IMR-90 (cell line): ENCODE measurements at regions not wholly inside any gene's neighbourhood (a gene's known extent, or its start where the extent isn't known, plus 50 kb on each side); places are given as distances from the start of the nearest gene placed in this dataset.

Source experiments
- ATAC-seq: fragments of 200-7000 bp; cut with Tn5 transposase; 2 replicates; pipeline ENCODE4 v1.9.1; 2020; ENCODE audit warnings: low read depth, mild to moderate bottlenecking, moderate library complexity
- BruUV-seq: library from RNA; stranded (reverse); fragments of 400-500 nt; replicated peaks from 2 replicates; lab custom pipeline; 2021; lab: Mats Ljungman, UMichigan
- CTCF ChIA-PET: fragments of 300-600 bp; formaldehyde crosslinking; extraction: SDS; loops from one replicate; lab custom pipeline; 2021; ENCODE audit warnings: antibody characterized with exemption; lab: Yijun Ruan, JAX
- POLR2A ChIA-PET: fragments of 300-600 bp; sonication (Branson Sonifier 250); formaldehyde crosslinking; loops from one replicate; lab custom pipeline; 2022; ENCODE audit warnings: antibody characterized with exemption; ENCODE audit not compliant: unreplicated experiment; lab: Charles Lee
- DNase-seq: peaks from one replicate; pipeline ENCODE4 v3.0.0; 2013
- H2AFZ ChIP-seq: replicated peaks from 2 replicates; pipeline ENCODE3; 2013; ENCODE audit warnings: low read length, mild to moderate bottlenecking; ENCODE audit not compliant: poor library complexity
- H2AK5ac ChIP-seq: 2 replicates; pipeline ENCODE4 v1.6.1; 2013; ENCODE audit warnings: low read depth, low read length, inconsistent platforms
- H2AK9ac ChIP-seq: replicated peaks from 2 replicates; pipeline ENCODE3; 2013; ENCODE audit warnings: mild to moderate bottlenecking, low read depth, low read length, moderate library complexity; ENCODE audit not compliant: poor library complexity
- H2BK120ac ChIP-seq: 2 replicates; pipeline ENCODE4 v1.6.1; 2013; ENCODE audit warnings: low read depth, low read length, inconsistent platforms
- H2BK15ac ChIP-seq: 3 replicates; pipeline ENCODE4 v1.6.1; 2013; ENCODE audit warnings: low read depth, low read length, inconsistent platforms
- H2BK20ac ChIP-seq: 2 replicates; pipeline ENCODE4 v1.6.1; 2013; ENCODE audit warnings: low read depth, mild to moderate bottlenecking, inconsistent platforms, low read length, moderate library complexity
- H2BK5ac ChIP-seq: 2 replicates; pipeline ENCODE4 v1.6.1; 2013; ENCODE audit warnings: mild to moderate bottlenecking, low read depth, low read length, inconsistent platforms; ENCODE audit not compliant: poor library complexity, severe bottlenecking
- H3K14ac ChIP-seq: replicated peaks from 2 replicates; pipeline ENCODE4 v1.6.1; 2013; ENCODE audit warnings: low read depth, low read length, inconsistent platforms
- H3K18ac ChIP-seq: 2 replicates; pipeline ENCODE4 v1.6.1; 2013; ENCODE audit warnings: low read depth, low read length, control low read depth
- H3K23ac ChIP-seq: 2 replicates; pipeline ENCODE4 v1.6.1; 2013; ENCODE audit warnings: low read depth, low read length, inconsistent platforms
- H3K27ac ChIP-seq: 2 replicates; pipeline ENCODE4 v1.5.1; 2013; ENCODE audit warnings: mild to moderate bottlenecking, control low read depth, low read length; ENCODE audit not compliant: insufficient read depth
- H3K27me3 ChIP-seq: 2 replicates; pipeline ENCODE4 v1.6.1; 2013; ENCODE audit warnings: low read length; ENCODE audit not compliant: control insufficient read depth, insufficient read depth
- H3K36me3 ChIP-seq: 2 replicates; pipeline ENCODE4 v1.6.1; 2013; ENCODE audit warnings: low read length, mixed read lengths; ENCODE audit not compliant: control insufficient read depth, insufficient read depth
- H3K4ac ChIP-seq: 2 replicates; pipeline ENCODE4 v1.6.1; 2013; ENCODE audit warnings: low read depth, low read length, inconsistent platforms
- H3K4me1 ChIP-seq: 2 replicates; pipeline ENCODE4 v1.6.1; 2013; ENCODE audit warnings: low read length, mixed read lengths; ENCODE audit not compliant: control insufficient read depth, insufficient read depth
- H3K4me2 ChIP-seq: 2 replicates; pipeline ENCODE4 v1.6.1; 2013; ENCODE audit warnings: low read depth, mild to moderate bottlenecking, control low read depth, low read length, moderate library complexity
- H3K4me3 ChIP-seq: 2 replicates; pipeline ENCODE4 v1.5.1; 2013; ENCODE audit warnings: low read depth, mild to moderate bottlenecking, control low read depth, low read length, moderate library complexity; ENCODE audit not compliant: insufficient read depth
- H3K56ac ChIP-seq: 2 replicates; pipeline ENCODE4 v1.6.1; 2013; ENCODE audit warnings: low read length, inconsistent platforms; ENCODE audit not compliant: insufficient read depth; ENCODE audit errors: extremely low read depth
- H3K79me1 ChIP-seq, 2 experiments: 2 replicates each; pipeline ENCODE4 v1.6.1; 2013; ENCODE audit warnings: low read length in 2 of 2, inconsistent platforms in 1 of 2, low read depth in 1 of 2
- H3K9ac ChIP-seq: 2 replicates; pipeline ENCODE4 v1.6.1; 2013; ENCODE audit warnings: low read depth, low read length, control low read depth
- H3K9me1 ChIP-seq: 2 replicates; pipeline ENCODE4 v1.6.1; 2013; ENCODE audit warnings: low read length, inconsistent platforms; ENCODE audit not compliant: insufficient read depth
- H3K9me3 ChIP-seq: 2 replicates; pipeline ENCODE4 v1.6.1; 2013; ENCODE audit warnings: low read length; ENCODE audit not compliant: control insufficient read depth, insufficient read depth
- H4K20me1 ChIP-seq: 2 replicates; pipeline ENCODE4 v1.6.1; 2013; ENCODE audit warnings: low read length, inconsistent platforms; ENCODE audit not compliant: insufficient read depth
- H4K5ac ChIP-seq: 2 replicates; pipeline ENCODE4 v1.6.1; 2013; ENCODE audit warnings: mild to moderate bottlenecking, low read depth, low read length, control low read depth
- H4K8ac ChIP-seq, 2 experiments: 2 replicates each; pipeline ENCODE4 v1.6.1; 2013; ENCODE audit warnings: low read depth in 2 of 2, low read length in 2 of 2, control low read depth in 1 of 2, inconsistent platforms in 1 of 2
- H4K91ac ChIP-seq: 2 replicates; pipeline ENCODE4 v1.6.1; 2013; ENCODE audit warnings: low read depth, low read length, inconsistent platforms; ENCODE audit not compliant: insufficient read depth
- BHLHE40 ChIP-seq: fragments of 150-350 bp; IDR thresholded peaks from 2 replicates; pipeline ENCODE4 v1.6.1; 2016; ENCODE audit warnings: mild to moderate bottlenecking, low read depth, low read length
- CEBPB ChIP-seq: IDR thresholded peaks from 2 replicates; pipeline ENCODE4 v1.6.1; 2012; ENCODE audit warnings: low read depth, low read length, improper control_type of control experiment
- CHD1 ChIP-seq: IDR thresholded peaks from 2 replicates; pipeline ENCODE4 v1.6.1; 2012; ENCODE audit warnings: low read depth, low read length, improper control_type of control experiment
- FOS ChIP-seq: fragments of 150-350 bp; IDR thresholded peaks from 2 replicates; pipeline ENCODE4 v1.6.1; 2016; ENCODE audit warnings: low read depth, low read length
- MAFK ChIP-seq: IDR thresholded peaks from 2 replicates; pipeline ENCODE4 v1.6.1; 2012; ENCODE audit warnings: low read depth, low read length, improper control_type of control experiment
- MAZ ChIP-seq: IDR thresholded peaks from 2 replicates; pipeline ENCODE4 v1.6.1; 2012; ENCODE audit warnings: low read depth, mild to moderate bottlenecking, low read length, improper control_type of control experiment, moderate library complexity, borderline replicate concordance
- MXI1 ChIP-seq: IDR thresholded peaks from 2 replicates; pipeline ENCODE4 v1.6.1; 2012; ENCODE audit warnings: low read depth, mild to moderate bottlenecking, low read length, moderate library complexity, borderline replicate concordance
- NFE2L2 ChIP-seq: fragments of 150-350 bp; IDR thresholded peaks from 2 replicates; pipeline ENCODE4 v1.6.1; 2016; ENCODE audit warnings: low read depth, mild to moderate bottlenecking, low read length
- POLR2A ChIP-seq: IDR thresholded peaks from 2 replicates; pipeline ENCODE4 v1.6.1; 2012; ENCODE audit warnings: mild to moderate bottlenecking, low read depth, low read length
- RAD21 ChIP-seq: IDR thresholded peaks from 2 replicates; pipeline ENCODE4 v1.6.1; 2012; ENCODE audit warnings: low read length, improper control_type of control experiment
- RCOR1 ChIP-seq: IDR thresholded peaks from 2 replicates; pipeline ENCODE4 v1.6.1; 2012; ENCODE audit warnings: mild to moderate bottlenecking, low read length, improper control_type of control experiment; ENCODE audit not compliant: insufficient replicate concordance
- RFX5 ChIP-seq: IDR thresholded peaks from 2 replicates; pipeline ENCODE4 v1.8.0; 2012; ENCODE audit warnings: low read depth, mild to moderate bottlenecking, low read length, moderate library complexity
- SMC3 ChIP-seq: fragments of 150-350 bp; IDR thresholded peaks from 2 replicates; pipeline ENCODE4 v1.6.1; 2016; ENCODE audit warnings: low read depth, mild to moderate bottlenecking, antibody characterized with exemption, low read length, moderate library complexity
- WGBS, 2 experiments: methylation state at CpG; one replicate each; pipeline versions ENCODE4 v1.1.5 to v1.1.7; 2013; ENCODE audit warnings: missing lambda C conversion rate in 2 of 2; ENCODE audit not compliant: insufficient read length in 1 of 2; ENCODE audit errors: extremely low coverage in 2 of 2; 5-methylcytosine and 5-hydroxymethylcytosine counted together
- dilution Hi-C: fragments of 300-500 bp; cut with HindIII; formaldehyde crosslinking; loops from one replicate; pipeline ENCODE4 v1.14.3; 2018; ENCODE audit warnings: low sequenced_read_pairs; ENCODE audit not compliant: unreplicated experiment
- in situ Hi-C: fragments of 300-500 bp; cut with MboI; formaldehyde crosslinking; loops from 3 replicates; pipeline ENCODE4 v1.14.3; 2019; ENCODE audit warnings: low sequenced_read_pairs, inconsistent platforms, mixed read lengths
- intact Hi-C: fragments of 100-400 bp; cut with micrococcal nuclease; formaldehyde crosslinking; loops from 2 replicates; pipeline ENCODE4 v1.10.0; 2022
- TF ChIP-seq, protein P1 (sequence below): fragments of 150-350 bp; IDR thresholded peaks from 2 replicates; pipeline ENCODE4 v1.6.1; 2016; ENCODE audit warnings: low read depth, mild to moderate bottlenecking, low read length, moderate library complexity, borderline replicate concordance
- TF ChIP-seq, protein P2 (sequence below): fragments of 150-350 bp; IDR thresholded peaks from 2 replicates; pipeline ENCODE4 v1.6.1; 2017; ENCODE audit warnings: mild to moderate bottlenecking, antibody characterized with exemption, low read length, low read depth
- TF ChIP-seq, protein P3 (sequence below): conservative IDR thresholded peaks from 2 replicates; pipeline ENCODE4 v1.5.1; 2012; ENCODE audit warnings: mild to moderate bottlenecking, low read depth, low read length, improper control_type of control experiment

DNA sequence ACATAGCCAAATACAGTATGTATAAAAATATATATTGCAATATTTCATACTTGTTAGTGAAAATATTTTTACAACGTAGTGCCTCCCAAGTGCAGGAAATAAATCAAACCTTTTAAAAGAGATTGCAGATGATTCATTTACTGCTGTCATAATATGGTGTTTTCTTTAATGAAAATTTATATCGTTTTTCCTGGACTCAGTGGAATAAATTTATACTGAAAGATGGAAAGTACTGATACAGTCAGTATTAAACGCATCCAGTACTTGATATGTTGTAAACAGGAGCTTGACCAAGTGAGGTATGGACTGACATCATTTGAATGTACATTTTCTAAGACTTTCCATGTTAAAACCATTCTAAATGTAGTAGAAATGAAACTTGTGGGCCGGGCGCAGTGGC is 143.4 kb upstream of the ZNF608 start:
- Histone ChIP-seq H3K4me3 (no peak overlapping the region), H2BK15ac (no peak overlapping the region), H3K4ac (no peak overlapping the region), H4K91ac (no peak overlapping the region), H4K5ac (no peak overlapping the region), H3K27ac (no peak overlapping the region), H4K8ac (no peak overlapping the region), H2AK5ac (no peak overlapping the region), H2AFZ (no peak overlapping the region), H3K4me2 (no peak overlapping the region), H3K4me1 (no peaks in the 10 kb centered on the region), H3K9me1 (no peaks in the 10 kb centered on the region), H3K23ac (no peak overlapping the region), H3K9ac (no peak overlapping the region), H3K14ac (no peak overlapping the region), H3K18ac (no peak overlapping the region), H3K36me3 (no peaks in the 10 kb centered on the region), H2BK20ac (no peak overlapping the region), H2AK9ac (no peak overlapping the region), H3K56ac (no peak overlapping the region), H3K27me3 (no peaks in the 10 kb centered on the region), H3K79me1 (no peaks in the 10 kb centered on the region), H3K9me3 (no peaks in the 10 kb centered on the region), H4K20me1 (no peaks in the 10 kb centered on the region), H2BK120ac (no peak overlapping the region), H2BK5ac (no peak overlapping the region)
- CTCF ChIA-PET = interaction anchor here (1.5 kb wide), 1 partner anchor 14 kb away, joined by 5 read pairs; no protein-coding TSS in a partner anchor
- BruUV-seq = no TSS peak
- WGBS, 2 experiments = no CpG with 5 or more reads among the region's 5 CpGs
- in situ Hi-C loops (no loop called here), intact Hi-C loops (no loop called here), dilution Hi-C loops (no loop called here)
- DNase-seq (no peak), ATAC-seq (no peak)
- POLR2A ChIA-PET = no interaction called here
- TF ChIP-seq SMC3 (no peak), NFE2L2 (no peak), MXI1 (no peak), BHLHE40 (no peak), RFX5 (no peak), FOS (no peak), POLR2A (no peak), RAD21 (no peak), CEBPB (no peak), RCOR1 (no peak), MAFK (no peak), MAZ (no peak), CHD1 (no peak)
- TF ChIP-seq, protein P1, sequence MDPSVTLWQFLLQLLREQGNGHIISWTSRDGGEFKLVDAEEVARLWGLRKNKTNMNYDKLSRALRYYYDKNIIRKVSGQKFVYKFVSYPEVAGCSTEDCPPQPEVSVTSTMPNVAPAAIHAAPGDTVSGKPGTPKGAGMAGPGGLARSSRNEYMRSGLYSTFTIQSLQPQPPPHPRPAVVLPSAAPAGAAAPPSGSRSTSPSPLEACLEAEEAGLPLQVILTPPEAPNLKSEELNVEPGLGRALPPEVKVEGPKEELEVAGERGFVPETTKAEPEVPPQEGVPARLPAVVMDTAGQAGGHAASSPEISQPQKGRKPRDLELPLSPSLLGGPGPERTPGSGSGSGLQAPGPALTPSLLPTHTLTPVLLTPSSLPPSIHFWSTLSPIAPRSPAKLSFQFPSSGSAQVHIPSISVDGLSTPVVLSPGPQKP = no peak
- TF ChIP-seq, protein P2, sequence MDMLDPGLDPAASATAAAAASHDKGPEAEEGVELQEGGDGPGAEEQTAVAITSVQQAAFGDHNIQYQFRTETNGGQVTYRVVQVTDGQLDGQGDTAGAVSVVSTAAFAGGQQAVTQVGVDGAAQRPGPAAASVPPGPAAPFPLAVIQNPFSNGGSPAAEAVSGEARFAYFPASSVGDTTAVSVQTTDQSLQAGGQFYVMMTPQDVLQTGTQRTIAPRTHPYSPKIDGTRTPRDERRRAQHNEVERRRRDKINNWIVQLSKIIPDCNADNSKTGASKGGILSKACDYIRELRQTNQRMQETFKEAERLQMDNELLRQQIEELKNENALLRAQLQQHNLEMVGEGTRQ = no peak
- TF ChIP-seq, protein P3, sequence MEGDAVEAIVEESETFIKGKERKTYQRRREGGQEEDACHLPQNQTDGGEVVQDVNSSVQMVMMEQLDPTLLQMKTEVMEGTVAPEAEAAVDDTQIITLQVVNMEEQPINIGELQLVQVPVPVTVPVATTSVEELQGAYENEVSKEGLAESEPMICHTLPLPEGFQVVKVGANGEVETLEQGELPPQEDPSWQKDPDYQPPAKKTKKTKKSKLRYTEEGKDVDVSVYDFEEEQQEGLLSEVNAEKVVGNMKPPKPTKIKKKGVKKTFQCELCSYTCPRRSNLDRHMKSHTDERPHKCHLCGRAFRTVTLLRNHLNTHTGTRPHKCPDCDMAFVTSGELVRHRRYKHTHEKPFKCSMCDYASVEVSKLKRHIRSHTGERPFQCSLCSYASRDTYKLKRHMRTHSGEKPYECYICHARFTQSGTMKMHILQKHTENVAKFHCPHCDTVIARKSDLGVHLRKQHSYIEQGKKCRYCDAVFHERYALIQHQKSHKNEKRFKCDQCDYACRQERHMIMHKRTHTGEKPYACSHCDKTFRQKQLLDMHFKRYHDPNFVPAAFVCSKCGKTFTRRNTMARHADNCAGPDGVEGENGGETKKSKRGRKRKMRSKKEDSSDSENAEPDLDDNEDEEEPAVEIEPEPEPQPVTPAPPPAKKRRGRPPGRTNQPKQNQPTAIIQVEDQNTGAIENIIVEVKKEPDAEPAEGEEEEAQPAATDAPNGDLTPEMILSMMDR = no peak
